Stimulated activated CD4-positive, alpha-beta T cell treated with anti-CD3 and anti-CD28 coated beads, Interleukin-12 subunit alpha, Interleukin-12 subunit beta, amount 100 ng/mL, for 24 hours (primary cell): ENCODE measurements at regions not wholly inside any gene's neighbourhood (a gene's known extent, or its start where the extent isn't known, plus 50 kb on each side); places are given as distances from the start of the nearest gene placed in this dataset.
A peak's percentile ranks its signal among the peaks of the same experiment; 100 is the strongest.

Source experiments
- DNase-seq, 2 experiments: peaks; one replicate each; pipeline ENCODE4 v3.0.0-alpha.2; 2020; ENCODE audit warnings: low read depth in 2 of 2

GRCh38 chr7:25859412-25860274 lies 292.4 kb upstream of the NFE2L3 start:
- DNase-seq, result no peak

DNA sequence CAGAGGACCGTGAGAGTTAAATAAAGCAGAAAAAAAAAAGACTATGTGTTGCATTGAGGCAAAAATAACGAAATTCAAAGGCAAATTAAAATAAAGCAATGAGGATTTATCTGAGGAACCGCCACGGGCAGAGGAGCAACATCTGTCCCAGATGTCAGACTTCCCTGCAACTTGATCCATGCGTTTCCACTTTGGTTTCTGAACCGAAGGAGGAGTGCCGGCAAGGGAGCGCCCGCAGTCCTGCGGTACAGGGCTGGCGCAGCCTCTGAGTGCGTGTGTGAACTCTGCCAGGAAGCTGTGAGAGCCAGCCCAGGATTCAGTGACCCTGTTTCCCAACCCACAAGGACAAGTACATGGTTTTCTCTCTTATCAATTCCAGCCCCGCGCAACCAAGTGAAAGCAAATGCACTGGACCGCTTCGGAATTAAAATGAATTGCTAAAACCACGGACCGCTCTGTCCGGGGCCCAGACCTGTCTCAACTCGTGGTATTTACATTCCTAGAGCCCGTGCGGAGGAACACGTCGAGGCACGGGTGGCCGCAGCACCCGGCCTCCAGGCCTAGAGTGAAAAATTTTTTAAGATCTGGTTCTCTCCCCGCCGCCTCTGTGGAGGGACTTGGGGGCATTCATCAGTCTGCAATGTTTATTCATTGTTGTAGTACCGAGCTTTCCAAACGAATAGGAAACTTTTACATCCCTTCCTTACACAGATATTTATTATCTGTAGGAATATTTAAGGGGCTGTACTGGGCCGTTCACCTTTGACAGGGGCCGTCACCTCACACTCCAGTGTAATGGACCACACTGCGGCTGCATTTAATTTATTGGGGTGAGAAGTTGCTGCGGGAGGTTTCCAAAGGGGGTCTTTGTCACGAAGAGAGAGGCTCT lies 291.5 kb upstream of the NFE2L3 start:
- no peak for DNase-seq

GRCh38 chr7:25861164-25861496 lies 290.9 kb upstream of the NFE2L3 start:
- no peak for DNase-seq

GRCh38 chr7:25861601-25862260 lies 290.3 kb upstream of the NFE2L3 start:
- DNase-seq, result no peak

GRCh38 chr7:25862261-25863004 lies 289.6 kb upstream of the NFE2L3 start:
- DNase-seq, result peak; percentile 61 to 94

DNA sequence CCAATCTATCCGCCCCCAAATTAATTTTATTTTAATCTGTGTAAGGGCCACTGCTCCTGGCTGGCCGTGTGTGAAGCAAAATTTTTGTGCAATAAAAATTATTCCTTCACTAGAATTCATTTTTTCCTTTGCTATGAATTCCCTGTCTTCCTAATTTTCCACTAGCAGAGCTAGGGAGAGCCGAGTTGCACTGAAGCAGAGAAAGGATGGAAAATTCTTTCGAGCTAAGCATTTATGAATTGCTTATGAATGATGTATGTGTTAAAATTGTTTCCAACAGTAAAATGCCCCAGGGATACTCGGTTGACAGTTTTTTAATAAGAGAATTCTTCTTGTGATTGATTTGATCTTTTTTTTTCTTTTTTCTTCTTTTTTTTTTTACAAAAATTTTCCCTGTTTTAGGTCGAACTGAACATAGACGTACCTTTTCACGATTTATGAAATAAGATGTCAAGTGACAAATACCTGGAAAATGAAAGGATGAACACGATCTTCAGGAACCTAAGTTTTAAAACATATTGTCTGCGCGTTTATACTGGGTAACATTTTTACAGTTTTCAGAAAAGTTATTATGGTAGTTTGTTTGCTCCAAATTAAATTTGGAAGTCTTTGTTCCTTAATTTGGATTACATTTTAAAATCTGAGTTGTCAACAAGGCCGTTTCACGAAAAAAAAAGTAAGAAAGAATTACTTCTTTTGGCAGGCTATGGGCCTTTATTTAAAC lies 288.8 kb upstream of the NFE2L3 start:
- no peak for DNase-seq

DNA sequence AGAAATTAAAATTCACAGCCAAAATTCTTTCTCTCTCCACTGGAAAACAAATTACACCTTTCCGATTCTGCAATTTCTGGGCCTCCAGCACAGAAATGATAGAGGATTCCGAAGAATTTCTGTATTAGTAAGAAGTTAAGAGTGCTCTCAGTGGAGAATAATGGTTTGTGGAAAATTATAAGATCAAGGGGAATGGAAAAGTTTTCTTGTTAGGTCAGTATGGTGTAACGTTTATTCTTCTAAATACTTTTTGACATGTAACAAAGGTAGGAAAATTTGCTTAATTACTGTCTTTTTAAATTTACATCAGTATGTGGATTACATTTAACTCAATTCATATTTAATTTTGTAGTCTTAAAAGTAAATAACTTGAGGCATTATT lies 288.3 kb upstream of the NFE2L3 start:
- no peak for DNase-seq

DNA sequence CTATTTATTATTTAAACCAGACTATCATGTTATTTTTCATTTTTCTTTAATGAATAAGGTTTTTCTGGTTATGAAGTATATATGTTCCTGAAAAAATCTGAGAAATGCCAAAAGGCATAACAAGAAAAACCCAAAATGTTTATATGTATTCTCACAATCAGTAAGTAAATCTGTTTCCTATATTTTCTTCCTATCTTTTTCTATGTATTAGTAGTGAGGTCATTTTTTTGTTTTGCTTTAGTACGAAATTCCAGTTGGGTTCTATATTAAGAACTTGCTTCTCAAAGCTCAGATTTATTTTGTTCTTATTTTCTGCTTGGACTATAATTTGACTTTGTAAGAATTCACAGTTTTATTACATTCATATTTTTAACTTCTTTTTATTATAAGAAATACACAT lies 287.5 kb upstream of the NFE2L3 start:
- no peak for DNase-seq

- no peak for DNase-seq
Measured at GRCh38 chr7:25864943-25865751, 286.9 kb upstream of the NFE2L3 start.

- no peak for DNase-seq
Measured at GRCh38 chr7:25868509-25868908, 283.5 kb upstream of the NFE2L3 start.

- no peak for DNase-seq
Measured at GRCh38 chr7:25870574-25870973, 281.4 kb upstream of the NFE2L3 start.

- no peak for DNase-seq
Measured at GRCh38 chr7:25876092-25876491, 275.9 kb upstream of the NFE2L3 start.

DNA sequence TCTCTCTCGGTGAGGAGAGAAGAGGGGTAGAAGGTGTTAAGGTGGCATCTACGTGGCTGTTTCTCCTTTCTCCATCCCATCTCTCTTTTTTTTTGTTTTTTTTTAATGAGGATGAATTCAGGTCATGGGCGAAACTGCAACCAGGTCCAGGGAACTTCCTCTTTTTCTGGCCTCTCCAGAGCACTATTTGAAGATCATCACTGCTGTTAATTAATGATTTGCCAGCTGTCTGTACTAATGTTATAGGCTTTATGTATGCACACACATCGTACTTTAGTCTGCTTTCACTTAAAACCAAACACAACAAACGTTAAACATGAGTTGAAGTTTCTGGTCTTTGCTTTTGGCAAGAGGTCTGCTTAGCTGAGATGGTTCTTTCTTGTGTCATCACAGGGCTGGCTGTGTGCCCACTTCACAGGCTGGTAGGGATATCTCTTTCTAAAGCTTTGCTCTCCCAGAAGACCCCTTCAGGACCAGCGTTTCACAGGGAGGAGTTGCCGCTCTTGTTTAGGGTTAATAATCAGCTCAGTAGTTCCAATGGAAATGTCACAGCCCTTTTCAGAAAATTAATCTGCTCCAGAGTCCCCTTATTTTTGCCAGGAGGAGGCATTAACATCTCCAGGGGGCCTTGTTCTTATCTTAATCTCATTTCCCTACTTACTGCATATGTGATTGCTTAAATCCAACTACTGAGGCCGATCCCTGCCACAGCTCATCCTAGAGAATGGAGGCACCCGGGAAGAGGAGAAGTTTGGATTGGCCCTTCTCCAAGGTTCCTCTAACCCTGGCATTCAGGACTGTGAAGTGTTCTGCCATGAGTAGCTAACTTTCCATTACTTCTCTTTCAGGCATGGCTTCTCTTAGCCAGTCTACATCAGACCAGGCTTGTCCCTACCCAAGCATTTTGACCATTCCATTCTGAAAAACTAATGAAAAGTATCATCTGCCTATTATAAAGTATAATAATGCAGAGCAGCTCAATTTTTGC lies 273.9 kb upstream of the NFE2L3 start:
- no peak for DNase-seq

- DNase-seq, result no peak
Measured at GRCh38 chr7:25879799-25880198, 272.2 kb upstream of the NFE2L3 start.

GRCh38 chr7:25881317-25882037 lies 270.5 kb upstream of the NFE2L3 start:
- no peak for DNase-seq

DNA sequence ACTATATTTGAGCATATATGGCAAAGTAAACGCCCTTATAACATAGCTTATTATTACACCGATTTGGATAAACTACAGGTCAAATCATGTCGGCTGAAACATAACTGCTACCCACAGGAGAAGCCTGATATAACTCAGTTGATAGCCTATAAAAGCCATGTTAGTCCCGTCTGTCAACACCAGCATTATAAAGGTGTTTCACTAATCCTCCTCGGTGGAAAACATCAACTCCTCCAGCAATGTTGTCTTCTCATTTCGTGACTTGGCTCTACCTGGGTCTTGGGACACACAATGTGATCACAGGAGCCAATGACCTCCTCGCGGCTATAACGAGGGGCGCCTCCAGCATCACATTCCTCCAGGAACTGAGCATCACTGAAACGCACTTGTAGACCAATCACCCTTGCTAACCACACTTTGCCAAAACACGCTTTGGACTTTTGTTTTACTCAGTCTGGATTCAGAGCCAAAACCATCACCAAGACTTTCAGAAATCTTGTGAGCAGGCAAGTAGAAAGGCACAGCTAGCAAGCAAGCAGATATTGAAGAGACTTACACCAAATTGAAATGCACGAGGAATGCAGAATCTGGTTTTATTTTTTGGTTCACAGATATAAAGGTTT lies 269.7 kb upstream of the NFE2L3 start:
- DNase-seq, result no peak

- no peak for DNase-seq
Measured at GRCh38 chr7:25884265-25884828, 267.7 kb upstream of the NFE2L3 start.
